Smooth muscle cell (in vitro differentiated cells): ENCODE measurements at regions not wholly inside any gene's neighbourhood (a gene's known extent, or its start where the extent isn't known, plus 50 kb on each side); places are given as distances from the start of the nearest gene placed in this dataset.
"Not testable (repeated sequence)": the region's sequence is repeated elsewhere in the genome, so short reads cannot be mapped to it uniquely, and the experiment has no call there.

Source experiments
- DNase-seq: peaks from one replicate; lab custom pipeline; 2025; ENCODE audit not compliant: unreplicated experiment; lab: John Stamatoyannopoulos, UW
- H2AFZ ChIP-seq: fragments of 200-600 bp; sonication (generic); 2 replicates; pipeline ENCODE4 v1.6.0; 2016; ENCODE audit warnings: antibody characterized with exemption, low read depth, mild to moderate bottlenecking
- H3F3A ChIP-seq: fragments of 200-600 bp; sonication (generic); 2 replicates; pipeline ENCODE4 v1.6.0; 2017; ENCODE audit warnings: antibody characterized with exemption, low read depth
- H3K27ac ChIP-seq: fragments of 200-600 bp; sonication (generic); 2 replicates; pipeline ENCODE4 v1.5.1; 2016; ENCODE audit warnings: low read depth, mild to moderate bottlenecking
- H3K27me3 ChIP-seq: fragments of 200-600 bp; sonication (generic); 2 replicates; pipeline ENCODE4 v1.6.1; 2016; ENCODE audit warnings: low read depth, mild to moderate bottlenecking
- H3K36me3 ChIP-seq: fragments of 200-600 bp; sonication (generic); 2 replicates; pipeline ENCODE4 v1.5.1; 2016; ENCODE audit warnings: low read depth
- H3K4me1 ChIP-seq: fragments of 200-600 bp; sonication (generic); 2 replicates; pipeline ENCODE4 v1.5.1; 2016; ENCODE audit warnings: low read depth
- H3K4me2 ChIP-seq: fragments of 200-600 bp; sonication (generic); 2 replicates; pipeline ENCODE4 v1.6.0; 2016; ENCODE audit warnings: mild to moderate bottlenecking
- H3K4me3 ChIP-seq: fragments of 200-600 bp; sonication (generic); 2 replicates; pipeline ENCODE4 v1.5.1; 2016; ENCODE audit warnings: mild to moderate bottlenecking
- H3K79me2 ChIP-seq: fragments of 200-600 bp; sonication (generic); 2 replicates; pipeline ENCODE4 v1.6.0; 2016; ENCODE audit warnings: low read depth, mild to moderate bottlenecking
- H3K9ac ChIP-seq: fragments of 200-600 bp; sonication (generic); 2 replicates; pipeline ENCODE4 v1.6.0; 2016; ENCODE audit warnings: low read depth
- H3K9me3 ChIP-seq: fragments of 200-600 bp; sonication (generic); replicated peaks from 2 replicates; pipeline ENCODE4 v1.5.1; 2016; ENCODE audit warnings: low read depth
- H4K20me1 ChIP-seq: fragments of 200-600 bp; sonication (generic); 2 replicates; pipeline ENCODE4 v1.6.0; 2016; ENCODE audit warnings: low read depth
- WGBS: methylation state at CpG from one replicate; pipeline ENCODE4 v1.1.7; 2016; ENCODE audit warnings: low lambda C conversion rate; 5-methylcytosine and 5-hydroxymethylcytosine counted together
- TF ChIP-seq, protein P1 (sequence below): fragments of 200-600 bp; sonication (generic); IDR thresholded peaks from 2 replicates; pipeline ENCODE4 v1.5.1; 2017; ENCODE audit warnings: borderline replicate concordance, mild to moderate bottlenecking, antibody characterized with exemption; ENCODE audit not compliant: insufficient read depth, poor library complexity, severe bottlenecking

DNA sequence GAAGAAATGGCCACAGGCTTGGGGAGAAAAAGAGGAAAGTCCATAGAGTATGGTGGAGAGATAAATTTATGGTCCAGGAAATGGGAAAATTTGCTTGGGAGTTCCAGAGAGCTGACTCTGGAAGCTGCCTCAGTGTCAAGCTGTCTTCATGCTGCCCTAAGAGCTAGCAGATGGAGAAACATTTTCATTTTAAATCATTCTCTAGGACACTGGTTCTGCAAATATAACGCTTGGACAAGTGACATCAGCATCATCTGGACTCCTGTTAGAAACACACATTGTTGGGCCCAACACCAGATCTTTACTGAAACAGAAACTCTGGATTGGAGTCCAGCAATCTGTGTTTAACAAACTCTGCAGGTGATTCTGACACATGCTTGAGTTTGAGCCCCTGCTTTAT, 592.0 kb upstream of the KLF12 start:
- no peaks in the 10 kb centered on the region for H3F3A ChIP-seq
- H3K4me2 ChIP-seq: no peak overlapping the region
- DNase-seq: no peak
- H3K4me3 ChIP-seq: no peak overlapping the region
- H3K79me2 ChIP-seq: no peaks in the 10 kb centered on the region
- no peaks in the 10 kb centered on the region for H3K4me1 ChIP-seq
- no peak overlapping the region for H3K9ac ChIP-seq
- no peaks in the 10 kb centered on the region for H3K9me3 ChIP-seq
- H3K36me3 ChIP-seq: no peaks in the 10 kb centered on the region
- H2AFZ ChIP-seq: no peak overlapping the region
- H3K27me3 ChIP-seq: no peaks in the 10 kb centered on the region
- no peaks in the 10 kb centered on the region for H4K20me1 ChIP-seq
- no peak overlapping the region for H3K27ac ChIP-seq
- TF ChIP-seq, protein P1, sequence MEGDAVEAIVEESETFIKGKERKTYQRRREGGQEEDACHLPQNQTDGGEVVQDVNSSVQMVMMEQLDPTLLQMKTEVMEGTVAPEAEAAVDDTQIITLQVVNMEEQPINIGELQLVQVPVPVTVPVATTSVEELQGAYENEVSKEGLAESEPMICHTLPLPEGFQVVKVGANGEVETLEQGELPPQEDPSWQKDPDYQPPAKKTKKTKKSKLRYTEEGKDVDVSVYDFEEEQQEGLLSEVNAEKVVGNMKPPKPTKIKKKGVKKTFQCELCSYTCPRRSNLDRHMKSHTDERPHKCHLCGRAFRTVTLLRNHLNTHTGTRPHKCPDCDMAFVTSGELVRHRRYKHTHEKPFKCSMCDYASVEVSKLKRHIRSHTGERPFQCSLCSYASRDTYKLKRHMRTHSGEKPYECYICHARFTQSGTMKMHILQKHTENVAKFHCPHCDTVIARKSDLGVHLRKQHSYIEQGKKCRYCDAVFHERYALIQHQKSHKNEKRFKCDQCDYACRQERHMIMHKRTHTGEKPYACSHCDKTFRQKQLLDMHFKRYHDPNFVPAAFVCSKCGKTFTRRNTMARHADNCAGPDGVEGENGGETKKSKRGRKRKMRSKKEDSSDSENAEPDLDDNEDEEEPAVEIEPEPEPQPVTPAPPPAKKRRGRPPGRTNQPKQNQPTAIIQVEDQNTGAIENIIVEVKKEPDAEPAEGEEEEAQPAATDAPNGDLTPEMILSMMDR: no peak
- 94% methylated on average over 1 of the region's 1 CpG for WGBS

DNA sequence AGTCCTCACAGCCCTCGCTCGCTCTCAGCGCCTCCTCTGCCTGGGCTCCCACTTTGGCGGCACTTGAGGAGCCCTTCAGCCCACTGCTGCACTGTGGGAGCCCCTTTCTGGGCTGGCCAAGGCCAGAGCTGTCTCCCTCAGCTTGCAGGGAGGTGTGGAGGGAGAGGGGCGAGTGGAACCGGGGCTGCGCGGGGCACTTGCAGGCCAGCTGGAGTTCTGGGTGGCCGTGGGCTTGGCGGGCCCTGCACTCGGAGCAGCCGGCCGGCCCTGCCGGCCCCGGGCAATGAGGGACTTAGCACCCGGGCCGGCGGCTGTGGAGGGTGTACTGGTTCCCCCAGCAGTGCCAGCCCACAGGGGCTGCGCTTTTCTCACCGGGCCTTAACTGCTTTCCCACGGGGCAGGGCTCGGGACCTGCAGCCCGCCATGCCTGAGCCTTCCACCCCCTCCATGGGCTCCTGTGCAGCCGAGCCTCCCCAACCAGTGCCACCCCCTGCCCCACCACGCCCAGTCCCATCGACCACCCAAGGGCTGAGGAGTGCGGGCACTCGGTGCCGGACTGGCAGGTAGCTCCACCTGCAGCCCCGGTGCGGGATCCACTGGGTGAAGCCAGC, 584.1 kb upstream of the KLF12 start:
- not testable (repeated sequence) for H3K79me2 ChIP-seq, H3K4me3 ChIP-seq

DNA sequence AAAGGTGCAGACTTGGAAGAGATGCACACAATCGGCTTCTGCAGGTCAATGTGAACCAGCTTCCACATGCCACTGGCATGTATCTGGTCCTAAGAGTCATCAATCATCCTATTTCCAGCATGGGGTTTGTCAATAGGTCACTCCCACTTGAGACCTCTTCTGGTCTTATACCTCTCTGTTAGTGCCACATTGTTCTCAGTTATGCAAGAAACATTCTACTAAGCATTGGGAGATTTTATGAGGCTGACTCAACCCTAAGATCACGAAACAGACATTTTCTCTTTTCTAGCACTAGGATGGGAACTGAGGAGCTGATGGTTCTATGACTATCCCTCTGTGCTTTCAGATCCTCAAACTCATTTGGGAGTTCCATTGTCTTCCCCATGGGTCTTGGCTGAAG, 581.5 kb upstream of the KLF12 start:
- no peaks in the 10 kb centered on the region for H4K20me1 ChIP-seq
- no peaks in the 10 kb centered on the region for H3K4me1 ChIP-seq
- H3K27me3 ChIP-seq: no peaks in the 10 kb centered on the region
- no peaks in the 10 kb centered on the region for H3F3A ChIP-seq
- no peak overlapping the region for H3K4me2 ChIP-seq
- H3K79me2 ChIP-seq: no peaks in the 10 kb centered on the region
- no peaks in the 10 kb centered on the region for H3K36me3 ChIP-seq
- WGBS: 58% methylated on average over 2 of the region's 2 CpGs
- DNase-seq: no peak
- no peaks in the 10 kb centered on the region for H3K9me3 ChIP-seq
- H3K4me3 ChIP-seq: no peak overlapping the region
- H3K9ac ChIP-seq: no peak overlapping the region
- TF ChIP-seq, protein P1: no peak
- H3K27ac ChIP-seq: no peak overlapping the region
- H2AFZ ChIP-seq: no peak overlapping the region

More for the DNA sequence above, 584.1 kb upstream of the KLF12 start:
- not testable (repeated sequence) for H3K9me3 ChIP-seq, H2AFZ ChIP-seq, H3K27ac ChIP-seq, H4K20me1 ChIP-seq, DNase-seq, H3K4me1 ChIP-seq, H3F3A ChIP-seq, H3K36me3 ChIP-seq, H3K4me2 ChIP-seq, H3K27me3 ChIP-seq, H3K9ac ChIP-seq
- WGBS: 97% methylated on average over 28 of the region's 31 CpGs

GRCh38 chr13:74710006-74710405, 575.8 kb upstream of the KLF12 start:
- H3K9ac ChIP-seq: no peak overlapping the region
- H2AFZ ChIP-seq: no peak overlapping the region
- H3K9me3 ChIP-seq: no peaks in the 10 kb centered on the region
- H3K4me1 ChIP-seq: no peaks in the 10 kb centered on the region
- H4K20me1 ChIP-seq: no peaks in the 10 kb centered on the region
- TF ChIP-seq, protein P1: no peak
- DNase-seq: no peak
- H3K27me3 ChIP-seq: no peaks in the 10 kb centered on the region
- no peak overlapping the region for H3K27ac ChIP-seq
- no peaks in the 10 kb centered on the region for H3F3A ChIP-seq
- no peak overlapping the region for H3K4me3 ChIP-seq
- no peaks in the 10 kb centered on the region for H3K79me2 ChIP-seq
- H3K36me3 ChIP-seq: no peaks in the 10 kb centered on the region
- H3K4me2 ChIP-seq: no peak overlapping the region
